ENCODE measurements at regions not wholly inside any gene's neighbourhood (a gene's known extent, or its start where the extent isn't known, plus 50 kb on each side); places are given as distances from the start of the nearest gene placed in this dataset.

- Mint-ChIP-seq H3K4me1 (no peaks in the 10 kb centered on the region), H3K9me3 (peaks cover 6 to 17% of the 10 kb centered on the region in 2 donors), H3K4me3 (no peak overlapping the region), H3K27ac (no peak overlapping the region), H3K27me3 (no peaks in the 10 kb centered on the region)
- DNase-seq (no peak), ATAC-seq (no peak)
Measured at GRCh38 chr12:15033029-15033428, 60.2 kb downstream of the PDE6H start.

- Mint-ChIP-seq H3K27me3 (no peaks in the 10 kb centered on the region), H3K4me1 (no peaks in the 10 kb centered on the region), H3K4me3 (no peak overlapping the region), H3K27ac (no peak overlapping the region), H3K9me3 (peaks cover under 1 to 11% of the 10 kb centered on the region in 2 donors)
- no peak for DNase-seq
- ATAC-seq = no peak
Measured at GRCh38 chr12:15033641-15034040, 60.8 kb downstream of the PDE6H start.

- no peaks in the 10 kb centered on the region for H3K27me3 Mint-ChIP-seq
- DNase-seq (no peak), ATAC-seq (no peak)
- no peaks in the 10 kb centered on the region for H3K4me1 Mint-ChIP-seq
- H3K27ac Mint-ChIP-seq = no peak overlapping the region
- no peak overlapping the region for H3K4me3 Mint-ChIP-seq
- H3K9me3 Mint-ChIP-seq = peaks cover 0 to under 1% of the 10 kb centered on the region in 2 donors
Measured at GRCh38 chr12:15035185-15035584, 62.3 kb downstream of the PDE6H start.

GRCh38 chr12:15037091-15037687 is 64.3 kb downstream of the PDE6H start:
- DNase-seq = no peak
- no peaks in the 10 kb centered on the region for H3K27me3 Mint-ChIP-seq
- no peak overlapping the region for H3K27ac Mint-ChIP-seq
- H3K4me1 Mint-ChIP-seq = no peaks in the 10 kb centered on the region
- no peak overlapping the region for H3K4me3 Mint-ChIP-seq
- no peak for ATAC-seq
- H3K9me3 Mint-ChIP-seq = no peaks in the 10 kb centered on the region

- ATAC-seq (peak; percentile 18), DNase-seq (no peak)
- no peaks in the 10 kb centered on the region for H3K27me3 Mint-ChIP-seq
- no peak overlapping the region for H3K27ac Mint-ChIP-seq
- H3K9me3 Mint-ChIP-seq = no peaks in the 10 kb centered on the region
- H3K4me3 Mint-ChIP-seq = no peak overlapping the region
- no peaks in the 10 kb centered on the region for H3K4me1 Mint-ChIP-seq
Measured at GRCh38 chr12:15038137-15038536, 65.3 kb downstream of the PDE6H start.

GRCh38 chr12:15044471-15044870 is 71.6 kb downstream of the PDE6H start:
- ATAC-seq (no peak), DNase-seq (no peak)
- Mint-ChIP-seq H3K27ac (no peak overlapping the region), H3K9me3 (peaks cover 0 to 6% of the 10 kb centered on the region in 2 donors), H3K4me1 (no peaks in the 10 kb centered on the region), H3K27me3 (peaks cover 7% of the 10 kb centered on the region), H3K4me3 (no peak overlapping the region)

- peaks cover 3% of the 10 kb centered on the region for H3K4me1 Mint-ChIP-seq
- no peak for ATAC-seq
Measured at GRCh38 chr12:15045451-15045850, 72.6 kb downstream of the PDE6H start.

GRCh38 chr12:15047611-15048010 is 74.8 kb downstream of the PDE6H start:
- H3K9me3 Mint-ChIP-seq = peaks cover 0 to 6% of the 10 kb centered on the region in 2 donors
- ATAC-seq (no peak), DNase-seq (no peak)
- H3K27me3 Mint-ChIP-seq = peaks cover 7% of the 10 kb centered on the region
- peaks cover 11% of the 10 kb centered on the region for H3K4me1 Mint-ChIP-seq
- H3K4me3 Mint-ChIP-seq = no peak overlapping the region
- no peak overlapping the region for H3K27ac Mint-ChIP-seq

More at GRCh38 chr12:15045451-15045850, 72.6 kb downstream of the PDE6H start:
- Mint-ChIP-seq H3K9me3 (peaks cover 0 to 6% of the 10 kb centered on the region in 2 donors), H3K27me3 (peaks cover 7% of the 10 kb centered on the region), H3K4me3 (no peak overlapping the region), H3K27ac (no peak overlapping the region)
- no peak for DNase-seq

- DNase-seq (no peak), ATAC-seq (no peak)
- H3K4me1 Mint-ChIP-seq = peaks cover 11% of the 10 kb centered on the region
- H3K9me3 Mint-ChIP-seq = peaks cover 0 to 6% of the 10 kb centered on the region in 2 donors
- peaks cover 7% of the 10 kb centered on the region for H3K27me3 Mint-ChIP-seq
- no peak overlapping the region for H3K4me3 Mint-ChIP-seq
- H3K27ac Mint-ChIP-seq = no peak overlapping the region
Measured at GRCh38 chr12:15049461-15050153, 76.8 kb downstream of the PDE6H start.

- H3K4me1 Mint-ChIP-seq = peaks cover 11% of the 10 kb centered on the region
- DNase-seq = no peak
- H3K9me3 Mint-ChIP-seq = peaks cover 0 to 6% of the 10 kb centered on the region in 2 donors
- ATAC-seq = no peak
- H3K4me3 Mint-ChIP-seq = no peak overlapping the region
- no peak overlapping the region for H3K27ac Mint-ChIP-seq
- H3K27me3 Mint-ChIP-seq = peaks cover 7% of the 10 kb centered on the region
Measured at GRCh38 chr12:15050659-15051058, 77.8 kb downstream of the PDE6H start.

GRCh38 chr12:15052691-15053090 is 79.8 kb downstream of the PDE6H start:
- no peak overlapping the region for H3K27ac Mint-ChIP-seq
- no peak overlapping the region for H3K4me3 Mint-ChIP-seq
- no peak for ATAC-seq
- no peaks in the 10 kb centered on the region for H3K27me3 Mint-ChIP-seq
- DNase-seq = no peak
- no peaks in the 10 kb centered on the region for H3K9me3 Mint-ChIP-seq
- peaks cover 11% of the 10 kb centered on the region for H3K4me1 Mint-ChIP-seq

GRCh38 chr12:15056218-15056617 is 83.4 kb downstream of the PDE6H start:
- Mint-ChIP-seq H3K27me3 (no peaks in the 10 kb centered on the region), H3K9me3 (no peaks in the 10 kb centered on the region), H3K27ac (no peak overlapping the region), H3K4me3 (no peak overlapping the region), H3K4me1 (peaks cover 5% of the 10 kb centered on the region)
- ATAC-seq (no peak), DNase-seq (no peak)
